Liver (tissue), 8 donors: ENCODE measurements at regions not wholly inside any gene's neighbourhood (a gene's known extent, or its start where the extent isn't known, plus 50 kb on each side); places are given as distances from the start of the nearest gene placed in this dataset.

Experiments
- DNase-seq: peaks from one replicate; pipeline ENCODE4 v3.0.0-alpha.2; 2017; ENCODE audit warnings: low spot score
- H3K27ac ChIP-seq, 2 donors: one replicate each; pipeline ENCODE4 v1.7.0; 2013; ENCODE audit warnings: inconsistent platforms in 2 of 2, low read length in 2 of 2, control low read depth in 1 of 2, low read depth in 1 of 2, mild to moderate bottlenecking in 1 of 2
- H3K27me3 ChIP-seq, 4 donors: one replicate each; pipeline versions ENCODE4 v1.6.1 to v1.7.0; 2013; ENCODE audit warnings: low read length in 3 of 4, inconsistent platforms in 1 of 4, mild to moderate bottlenecking in 1 of 4, moderate library complexity in 1 of 4; ENCODE audit not compliant: control insufficient read depth in 4 of 4, insufficient read depth in 4 of 4
- H3K36me3 ChIP-seq, 4 donors: one replicate each; pipeline versions ENCODE4 v1.6.1 to v1.7.0; 2013; ENCODE audit warnings: low read length in 3 of 4, mild to moderate bottlenecking in 3 of 4, low read depth in 1 of 4, moderate library complexity in 1 of 4; ENCODE audit not compliant: control insufficient read depth in 4 of 4, insufficient read depth in 3 of 4
- H3K4me1 ChIP-seq, 4 donors: one replicate each; pipeline versions ENCODE4 v1.6.1 to v1.7.0; 2013; ENCODE audit warnings: low read length in 3 of 4, mild to moderate bottlenecking in 3 of 4, moderate library complexity in 1 of 4; ENCODE audit not compliant: control insufficient read depth in 4 of 4, insufficient read depth in 4 of 4
- H3K4me3 ChIP-seq, 3 donors: one replicate each; pipeline versions ENCODE4 v1.6.1 to v1.7.0; 2013; ENCODE audit warnings: low read length in 3 of 3, control low read depth in 1 of 3, low read depth in 1 of 3, mild to moderate bottlenecking in 1 of 3
- H3K9ac ChIP-seq, 2 donors: one replicate each; pipeline ENCODE4 v1.7.0; 2013; ENCODE audit warnings: low read length in 2 of 2, mild to moderate bottlenecking in 2 of 2, moderate library complexity in 2 of 2, control low read depth in 1 of 2, low read depth in 1 of 2
- H3K9me3 ChIP-seq, 4 donors: one replicate each; pipeline versions ENCODE4 v1.6.1 to v1.7.0; 2013; ENCODE audit warnings: low read length in 3 of 4; ENCODE audit not compliant: control insufficient read depth in 4 of 4
- EGR1 ChIP-seq, 2 donors: IDR thresholded peaks; 2 replicates each; pipeline ENCODE4 v1.6.1; 2016 to 2018; ENCODE audit warnings: antibody characterized with exemption in 2 of 2, low read depth in 2 of 2
- FOXA2 ChIP-seq: IDR thresholded peaks from 2 replicates; pipeline ENCODE4 v1.6.1; 2016; ENCODE audit warnings: antibody characterized with exemption
- HNF4A ChIP-seq, 2 donors: conservative IDR thresholded peaks; 2 replicates each; pipeline ENCODE4 v1.6.1; 2016; ENCODE audit warnings: antibody characterized with exemption in 2 of 2, mild to moderate bottlenecking in 2 of 2
- HNF4G ChIP-seq: IDR thresholded peaks from 2 replicates; pipeline ENCODE4 v1.6.1; 2016; ENCODE audit warnings: antibody characterized with exemption
- JUND ChIP-seq, 2 donors: IDR thresholded peaks; 2 replicates each; pipeline ENCODE4 v1.6.1; 2016; ENCODE audit warnings: antibody characterized with exemption in 2 of 2
- NR2F2 ChIP-seq: IDR thresholded peaks from 2 replicates; pipeline ENCODE4 v1.6.1; 2016; ENCODE audit warnings: antibody characterized with exemption
- RAD21 ChIP-seq, 2 donors: IDR thresholded peaks; 2 replicates each; pipeline ENCODE4 v1.6.1; 2016; ENCODE audit warnings: antibody characterized with exemption in 2 of 2, mild to moderate bottlenecking in 2 of 2
- RXRA ChIP-seq, 2 donors: IDR thresholded peaks; 2 replicates each; pipeline ENCODE4 v1.6.1; 2017 to 2018; ENCODE audit warnings: antibody characterized with exemption in 2 of 2, mild to moderate bottlenecking in 1 of 2
- SP1 ChIP-seq: IDR thresholded peaks from 2 replicates; pipeline ENCODE4 v1.6.1; 2018; ENCODE audit warnings: antibody characterized with exemption, mild to moderate bottlenecking
- TAF1 ChIP-seq: conservative IDR thresholded peaks from 2 replicates; pipeline ENCODE4 v1.6.1; 2016; ENCODE audit warnings: antibody characterized with exemption, mild to moderate bottlenecking
- YY1 ChIP-seq: IDR thresholded peaks from 2 replicates; pipeline ENCODE4 v1.6.1; 2016; ENCODE audit warnings: antibody characterized with exemption, mild to moderate bottlenecking
- WGBS: extraction: QIAGEN DNeasy Blood & Tissue Kit; methylation state at CpG from one replicate; pipeline ENCODE4 v1.1.7; 2013; 5-methylcytosine and 5-hydroxymethylcytosine counted together
- TF ChIP-seq, protein P1 (sequence below): IDR thresholded peaks from 2 replicates; pipeline ENCODE4 v1.6.1; 2016; ENCODE audit warnings: antibody characterized with exemption
- TF ChIP-seq, protein P2 (sequence below): fragments of 150-350 bp; IDR thresholded peaks from 2 replicates; pipeline ENCODE4 v1.5.1; 2017; ENCODE audit warnings: improper control_type of control experiment, low read depth, low read length; ENCODE audit not compliant: missing input control
- TF ChIP-seq, protein P3 (sequence below): IDR thresholded peaks from 2 replicates; pipeline ENCODE4 v1.6.1; 2016; ENCODE audit warnings: antibody characterized with exemption, mild to moderate bottlenecking
- TF ChIP-seq, protein P4 (sequence below): IDR thresholded peaks from 2 replicates; pipeline ENCODE4 v1.6.1; 2016; ENCODE audit warnings: antibody characterized with exemption
- TF ChIP-seq, protein P5 (sequence below): IDR thresholded peaks from 2 replicates; pipeline ENCODE4 v1.6.1; 2016; ENCODE audit warnings: antibody characterized with exemption
- donor health status: healthy.
- donor health status: healthy.
- donor health status: healthy.
- donor health status: healthy.
- donor health status: healthy.

DNA sequence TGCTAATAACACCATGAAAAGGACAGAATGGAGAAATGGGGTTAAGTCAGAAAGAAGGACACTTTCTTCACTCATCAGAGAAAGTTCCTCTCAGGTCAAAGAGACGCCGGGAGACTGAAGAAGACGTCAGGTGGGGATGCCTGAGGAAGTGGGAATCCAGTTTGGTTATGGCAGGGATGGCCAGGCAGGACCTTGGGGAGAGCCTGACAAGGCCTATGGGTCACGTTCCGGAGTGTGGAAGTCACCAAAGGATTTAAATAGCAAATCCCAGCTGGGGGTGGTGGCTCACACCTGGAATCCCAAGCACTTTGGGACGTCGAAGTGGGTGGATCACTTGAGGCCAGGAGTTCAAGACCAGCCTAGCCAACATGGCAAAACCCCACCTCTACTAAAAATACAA, 432.7 kb upstream of the SMIM21 start:
- TF ChIP-seq, protein P1, sequence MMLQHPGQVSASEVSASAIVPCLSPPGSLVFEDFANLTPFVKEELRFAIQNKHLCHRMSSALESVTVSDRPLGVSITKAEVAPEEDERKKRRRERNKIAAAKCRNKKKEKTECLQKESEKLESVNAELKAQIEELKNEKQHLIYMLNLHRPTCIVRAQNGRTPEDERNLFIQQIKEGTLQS = no peak
- TF ChIP-seq, protein P2, sequence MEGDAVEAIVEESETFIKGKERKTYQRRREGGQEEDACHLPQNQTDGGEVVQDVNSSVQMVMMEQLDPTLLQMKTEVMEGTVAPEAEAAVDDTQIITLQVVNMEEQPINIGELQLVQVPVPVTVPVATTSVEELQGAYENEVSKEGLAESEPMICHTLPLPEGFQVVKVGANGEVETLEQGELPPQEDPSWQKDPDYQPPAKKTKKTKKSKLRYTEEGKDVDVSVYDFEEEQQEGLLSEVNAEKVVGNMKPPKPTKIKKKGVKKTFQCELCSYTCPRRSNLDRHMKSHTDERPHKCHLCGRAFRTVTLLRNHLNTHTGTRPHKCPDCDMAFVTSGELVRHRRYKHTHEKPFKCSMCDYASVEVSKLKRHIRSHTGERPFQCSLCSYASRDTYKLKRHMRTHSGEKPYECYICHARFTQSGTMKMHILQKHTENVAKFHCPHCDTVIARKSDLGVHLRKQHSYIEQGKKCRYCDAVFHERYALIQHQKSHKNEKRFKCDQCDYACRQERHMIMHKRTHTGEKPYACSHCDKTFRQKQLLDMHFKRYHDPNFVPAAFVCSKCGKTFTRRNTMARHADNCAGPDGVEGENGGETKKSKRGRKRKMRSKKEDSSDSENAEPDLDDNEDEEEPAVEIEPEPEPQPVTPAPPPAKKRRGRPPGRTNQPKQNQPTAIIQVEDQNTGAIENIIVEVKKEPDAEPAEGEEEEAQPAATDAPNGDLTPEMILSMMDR = no peak
- Histone ChIP-seq H3K36me3 (no peaks in the 10 kb centered on the region), H3K4me1 (no peaks in the 10 kb centered on the region), H3K9me3 (no peaks in the 10 kb centered on the region), H3K27ac (no peak overlapping the region), H3K27me3 (no peaks in the 10 kb centered on the region), H3K9ac (no peak overlapping the region), H3K4me3 (no peak overlapping the region)
- DNase-seq = no peak
- WGBS = 75% methylated on average over 7 of the region's 7 CpGs

DNA sequence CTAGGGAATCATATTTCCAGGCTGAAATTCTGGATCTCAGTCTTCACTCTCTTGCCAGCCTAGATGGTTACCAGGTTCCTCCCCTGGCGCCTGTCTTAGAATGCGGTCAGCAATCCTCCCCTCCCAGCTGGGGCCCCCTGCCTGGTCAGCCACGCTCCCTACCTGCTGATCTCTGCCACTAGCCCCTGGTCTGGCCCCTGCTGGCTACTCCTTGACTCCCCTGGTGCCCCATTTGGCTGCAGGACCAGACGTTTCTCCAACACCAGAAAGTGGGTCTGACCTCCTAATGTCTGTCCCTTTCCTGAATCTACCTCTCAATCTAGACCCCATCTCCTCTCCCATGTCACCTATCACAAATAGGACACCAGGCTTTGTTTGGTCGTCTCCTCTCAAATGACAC, 432.0 kb upstream of the SMIM21 start:
- WGBS = 55% methylated on average over 5 of the region's 5 CpGs
- DNase-seq = no peak
- H3K9me3 ChIP-seq = no peaks in the 10 kb centered on the region
- H3K4me3 ChIP-seq = no peak overlapping the region
- H3K27ac ChIP-seq = no peak overlapping the region
- no peak overlapping the region for H3K9ac ChIP-seq
- no peaks in the 10 kb centered on the region for H3K4me1 ChIP-seq
- no peaks in the 10 kb centered on the region for H3K27me3 ChIP-seq
- TF ChIP-seq NR2F2 = no peak
- TF ChIP-seq SP1 = no peak
- TF ChIP-seq, protein P3, sequence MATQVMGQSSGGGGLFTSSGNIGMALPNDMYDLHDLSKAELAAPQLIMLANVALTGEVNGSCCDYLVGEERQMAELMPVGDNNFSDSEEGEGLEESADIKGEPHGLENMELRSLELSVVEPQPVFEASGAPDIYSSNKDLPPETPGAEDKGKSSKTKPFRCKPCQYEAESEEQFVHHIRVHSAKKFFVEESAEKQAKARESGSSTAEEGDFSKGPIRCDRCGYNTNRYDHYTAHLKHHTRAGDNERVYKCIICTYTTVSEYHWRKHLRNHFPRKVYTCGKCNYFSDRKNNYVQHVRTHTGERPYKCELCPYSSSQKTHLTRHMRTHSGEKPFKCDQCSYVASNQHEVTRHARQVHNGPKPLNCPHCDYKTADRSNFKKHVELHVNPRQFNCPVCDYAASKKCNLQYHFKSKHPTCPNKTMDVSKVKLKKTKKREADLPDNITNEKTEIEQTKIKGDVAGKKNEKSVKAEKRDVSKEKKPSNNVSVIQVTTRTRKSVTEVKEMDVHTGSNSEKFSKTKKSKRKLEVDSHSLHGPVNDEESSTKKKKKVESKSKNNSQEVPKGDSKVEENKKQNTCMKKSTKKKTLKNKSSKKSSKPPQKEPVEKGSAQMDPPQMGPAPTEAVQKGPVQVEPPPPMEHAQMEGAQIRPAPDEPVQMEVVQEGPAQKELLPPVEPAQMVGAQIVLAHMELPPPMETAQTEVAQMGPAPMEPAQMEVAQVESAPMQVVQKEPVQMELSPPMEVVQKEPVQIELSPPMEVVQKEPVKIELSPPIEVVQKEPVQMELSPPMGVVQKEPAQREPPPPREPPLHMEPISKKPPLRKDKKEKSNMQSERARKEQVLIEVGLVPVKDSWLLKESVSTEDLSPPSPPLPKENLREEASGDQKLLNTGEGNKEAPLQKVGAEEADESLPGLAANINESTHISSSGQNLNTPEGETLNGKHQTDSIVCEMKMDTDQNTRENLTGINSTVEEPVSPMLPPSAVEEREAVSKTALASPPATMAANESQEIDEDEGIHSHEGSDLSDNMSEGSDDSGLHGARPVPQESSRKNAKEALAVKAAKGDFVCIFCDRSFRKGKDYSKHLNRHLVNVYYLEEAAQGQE = no peak
- TF ChIP-seq, protein P4, sequence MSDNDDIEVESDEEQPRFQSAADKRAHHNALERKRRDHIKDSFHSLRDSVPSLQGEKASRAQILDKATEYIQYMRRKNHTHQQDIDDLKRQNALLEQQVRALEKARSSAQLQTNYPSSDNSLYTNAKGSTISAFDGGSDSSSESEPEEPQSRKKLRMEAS = no peak
- no peak for TF ChIP-seq JUND (IDR thresholded peaks at IDR 0.05)
- TF ChIP-seq HNF4A (conservative IDR thresholded peaks at IDR 0.05) = no peak
- TF ChIP-seq TAF1 = no peak
- no peak for TF ChIP-seq YY1
- no peak for TF ChIP-seq RAD21 (IDR thresholded peaks at IDR 0.05)
- no peak for TF ChIP-seq HNF4G
- no peak for TF ChIP-seq EGR1 (IDR thresholded peaks at IDR 0.05; ENCODE audit: low read depth in 2 of 2)
- no peak for TF ChIP-seq RXRA (IDR thresholded peaks at IDR 0.05)
- TF ChIP-seq, protein P5, sequence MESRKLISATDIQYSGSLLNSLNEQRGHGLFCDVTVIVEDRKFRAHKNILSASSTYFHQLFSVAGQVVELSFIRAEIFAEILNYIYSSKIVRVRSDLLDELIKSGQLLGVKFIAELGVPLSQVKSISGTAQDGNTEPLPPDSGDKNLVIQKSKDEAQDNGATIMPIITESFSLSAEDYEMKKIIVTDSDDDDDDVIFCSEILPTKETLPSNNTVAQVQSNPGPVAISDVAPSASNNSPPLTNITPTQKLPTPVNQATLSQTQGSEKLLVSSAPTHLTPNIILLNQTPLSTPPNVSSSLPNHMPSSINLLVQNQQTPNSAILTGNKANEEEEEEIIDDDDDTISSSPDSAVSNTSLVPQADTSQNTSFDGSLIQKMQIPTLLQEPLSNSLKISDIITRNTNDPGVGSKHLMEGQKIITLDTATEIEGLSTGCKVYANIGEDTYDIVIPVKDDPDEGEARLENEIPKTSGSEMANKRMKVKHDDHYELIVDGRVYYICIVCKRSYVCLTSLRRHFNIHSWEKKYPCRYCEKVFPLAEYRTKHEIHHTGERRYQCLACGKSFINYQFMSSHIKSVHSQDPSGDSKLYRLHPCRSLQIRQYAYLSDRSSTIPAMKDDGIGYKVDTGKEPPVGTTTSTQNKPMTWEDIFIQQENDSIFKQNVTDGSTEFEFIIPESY = no peak
- no peak for TF ChIP-seq FOXA2
- H3K36me3 ChIP-seq = no peaks in the 10 kb centered on the region
